GM12878 (cell line): ENCODE measurements at regions not wholly inside any gene's neighbourhood (a gene's known extent, or its start where the extent isn't known, plus 50 kb on each side); places are given as distances from the start of the nearest gene placed in this dataset.

Source experiments
- ATAC-seq: fragments of 200-7000 bp; cut with Tn5 transposase; 3 replicates; pipeline ENCODE4 v1.9.1; 2020; ENCODE audit warnings: mild to moderate bottlenecking, moderate library complexity
- BruUV-seq: library from RNA; stranded (reverse); fragments of 400-500 nt; replicated peaks from 2 replicates; lab custom pipeline; 2021; lab: Mats Ljungman, UMichigan
- CTCF ChIA-PET: fragments of 300-600 bp; sonication (Branson Sonifier 250); formaldehyde crosslinking; extraction: SDS; loops from one replicate; lab custom pipeline; 2021; ENCODE audit warnings: inconsistent platforms; lab: Yijun Ruan, JAX
- POLR2A ChIA-PET: fragments of 350-600 bp; formaldehyde crosslinking; extraction: SDS; loops from one replicate; lab custom pipeline; 2021; ENCODE audit warnings: inconsistent platforms; lab: Charles Lee
- RAD21 ChIA-PET: fragments of 300-600 bp; sonication (Branson Sonifier 250); formaldehyde crosslinking; loops from one replicate; lab custom pipeline; 2023; ENCODE audit warnings: antibody characterized with exemption; ENCODE audit not compliant: unreplicated experiment; lab: Charles Lee
- SMC1A ChIA-PET: fragments of 300-600 bp; sonication (Branson Sonifier 250); formaldehyde crosslinking; loops from one replicate; lab custom pipeline; 2023; ENCODE audit not compliant: unreplicated experiment, uncharacterized antibody; lab: Charles Lee
- DNase-seq: peaks from one replicate; pipeline ENCODE4 v3.0.0-alpha.2; 2011; ENCODE audit warnings: low read depth, low spot score
- FAIRE-seq: peaks from 3 replicates; lab custom pipeline; 2011; peaks lifted over from hg19 to GRCh38; lab: Jason Lieb, UNC
- H2AFZ ChIP-seq: 2 replicates; pipeline ENCODE4 v1.6.0; 2011; ENCODE audit warnings: low read depth, low read length, control low read depth; ENCODE audit not compliant: control insufficient read depth
- H3K27ac ChIP-seq: 2 replicates; pipeline ENCODE4 v1.5.1; 2011; ENCODE audit warnings: control low read depth; ENCODE audit not compliant: control insufficient read depth, insufficient read depth
- H3K27me3 ChIP-seq, 2 experiments: replicated peaks in 1 of 2; 2 replicates each; pipeline versions ENCODE4 v1.6.0 to v1.6.1; 2011; ENCODE audit warnings: low read length in 1 of 2; ENCODE audit not compliant: control insufficient read depth in 2 of 2, insufficient read depth in 2 of 2
- H3K36me3 ChIP-seq, 2 experiments: 2 replicates each; pipeline ENCODE4 v1.5.1; 2011; ENCODE audit warnings: low read length in 1 of 2; ENCODE audit not compliant: control insufficient read depth in 2 of 2, insufficient read depth in 2 of 2
- H3K4me1 ChIP-seq: 2 replicates; pipeline ENCODE4 v1.6.1; 2011; ENCODE audit warnings: mild to moderate bottlenecking, low read length, moderate library complexity, mixed read lengths; ENCODE audit not compliant: control insufficient read depth, insufficient read depth
- H3K4me2 ChIP-seq: 2 replicates; pipeline ENCODE4 v1.6.0; 2011; ENCODE audit warnings: control low read depth; ENCODE audit not compliant: control insufficient read depth, insufficient read depth
- H3K4me3 ChIP-seq: fragments of 200-600 bp; sonication (generic); 2 replicates; pipeline ENCODE4 v1.5.1; 2016
- H3K79me2 ChIP-seq: 2 replicates; pipeline ENCODE4 v1.6.0; 2011; ENCODE audit warnings: low read length; ENCODE audit not compliant: control insufficient read depth, insufficient read depth
- H3K9ac ChIP-seq: 2 replicates; pipeline ENCODE4 v1.8.0; 2011; ENCODE audit warnings: low read length, control low read depth, mixed read lengths; ENCODE audit not compliant: control insufficient read depth, insufficient read depth
- H3K9me3 ChIP-seq: replicated peaks from 3 replicates; pipeline ENCODE4 v1.5.1; 2011; ENCODE audit warnings: mild to moderate bottlenecking, low read length; ENCODE audit not compliant: control insufficient read depth, insufficient read depth
- H4K20me1 ChIP-seq: 2 replicates; pipeline ENCODE4 v1.6.0; 2011; ENCODE audit not compliant: control insufficient read depth, insufficient read depth
- CHD1 ChIP-seq: IDR thresholded peaks from 2 replicates; pipeline ENCODE4 v1.6.1; 2012; ENCODE audit warnings: low read depth, low read length, improper control_type of control experiment
- E4F1 ChIP-seq: fragments of 450-650 bp; IDR thresholded peaks from 2 replicates; pipeline ENCODE4 v1.6.1; 2018; ENCODE audit warnings: borderline replicate concordance, mild to moderate bottlenecking; ENCODE audit not compliant: partially characterized antibody
- IKZF2 ChIP-seq, 2 experiments: fragments of 450-650 bp; IDR thresholded peaks; 2 replicates each; pipeline ENCODE4 v1.6.1; 2017; ENCODE audit warnings: mild to moderate bottlenecking in 2 of 2, moderate library complexity in 2 of 2
- IRF4 ChIP-seq: IDR thresholded peaks from 2 replicates; pipeline ENCODE4 v1.6.1; 2011; ENCODE audit warnings: low read depth, low read length
- NFYB ChIP-seq: IDR thresholded peaks from 2 replicates; pipeline ENCODE4 v1.6.1; 2011; ENCODE audit warnings: low read depth, mild to moderate bottlenecking, low read length, improper control_type of control experiment, moderate library complexity; ENCODE audit not compliant: insufficient read depth
- NR2C2 ChIP-seq: IDR thresholded peaks from 2 replicates; pipeline ENCODE4 v1.6.1; 2011; ENCODE audit warnings: borderline replicate concordance, low read depth; ENCODE audit not compliant: control insufficient read depth, insufficient read length
- POLR2AphosphoS2 ChIP-seq: IDR thresholded peaks from 2 replicates; pipeline ENCODE4 v1.6.1; 2011; ENCODE audit warnings: low read depth, mild to moderate bottlenecking, low read length, improper control_type of control experiment, moderate library complexity
- SPI1 ChIP-seq: IDR thresholded peaks from 2 replicates; pipeline ENCODE4 v1.6.1; 2011; ENCODE audit warnings: low read depth, mild to moderate bottlenecking, low read length, moderate library complexity, borderline replicate concordance; ENCODE audit not compliant: insufficient read depth
- WRNIP1 ChIP-seq: IDR thresholded peaks from 2 replicates; pipeline ENCODE4 v1.6.1; 2011; ENCODE audit warnings: low read depth, low read length, improper control_type of control experiment, borderline replicate concordance
- ZBTB4 ChIP-seq: fragments of 450-650 bp; formaldehyde crosslinking; IDR thresholded peaks from 2 replicates; pipeline ENCODE4 v1.4.0; 2022; ENCODE audit warnings: mild to moderate bottlenecking, moderate library complexity
- whole genome bisulfite sequencing: methylation state at CpG from one replicate; pipeline ENCODE4 v1.1.6; 2016; ENCODE audit warnings: low lambda C conversion rate; ENCODE audit not compliant: insufficient replicate concordance, insufficient coverage; ENCODE audit errors: missing lambda C conversion rate; 5-methylcytosine and 5-hydroxymethylcytosine counted together
- in situ Hi-C: fragments of 300-500 bp; cut with MboI; formaldehyde crosslinking; loops from 9 replicates; pipeline ENCODE4 v1.14.3; 2018; ENCODE audit warnings: mixed read lengths
- intact Hi-C: fragments of 100-400 bp; cut with micrococcal nuclease; formaldehyde crosslinking; loops from one replicate; pipeline ENCODE4 v1.14.2; 2022; ENCODE audit not compliant: unreplicated experiment

DNA sequence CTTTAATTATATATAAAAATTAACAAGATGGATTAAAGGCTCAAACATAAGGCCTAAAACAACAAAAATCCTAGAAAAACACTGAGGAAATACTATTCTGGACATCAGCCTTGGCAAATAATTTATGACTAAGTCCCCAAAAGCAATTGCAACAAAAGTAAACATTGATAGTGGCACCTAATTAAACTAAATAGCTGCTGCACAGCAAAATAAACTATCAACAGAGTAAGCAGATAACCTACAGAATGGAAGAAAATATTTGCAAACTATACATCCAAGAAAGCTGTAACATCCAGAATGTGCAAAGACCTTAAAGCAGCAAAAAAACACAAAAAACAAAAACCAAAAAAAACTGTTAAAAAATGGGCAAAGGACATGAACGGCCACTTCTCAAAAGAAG, 384.0 kb upstream of the SEMA3D start:
- no peaks in the 10 kb centered on the region for H3K9me3 ChIP-seq
- TF ChIP-seq IRF4 (no peak), POLR2AphosphoS2 (no peak), WRNIP1 (no peak)
- POLR2A ChIA-PET: no interaction called here
- intact Hi-C loops (no loop called here), in situ Hi-C loops (loop anchor here (25.0 kb wide), 1 partner anchor 1609 kb away; no protein-coding TSS in a partner anchor)
- no peak overlapping the region for H2AFZ ChIP-seq
- no peak overlapping the region for H3K27ac ChIP-seq
- H3K79me2 ChIP-seq: no peaks in the 10 kb centered on the region
- H3K36me3 ChIP-seq: no peaks in the 10 kb centered on the region
- H3K27me3 ChIP-seq: no peaks in the 10 kb centered on the region
- DNase-seq: no peak
- H3K4me1 ChIP-seq: no peaks in the 10 kb centered on the region
- CTCF ChIA-PET: no interaction called here
- BruUV-seq: no TSS peak
- WGBS: 47% methylated on average over 1 of the region's 1 CpG
- SMC1A ChIA-PET: no interaction called here
- H3K4me3 ChIP-seq: no peak overlapping the region
- RAD21 ChIA-PET: no interaction called here
- H3K9ac ChIP-seq: no peak overlapping the region
- H4K20me1 ChIP-seq: no peaks in the 10 kb centered on the region
- FAIRE-seq: no peak
- H3K4me2 ChIP-seq: no peak overlapping the region
- no peak for ATAC-seq

- Histone ChIP-seq H3K27me3 (no peaks in the 10 kb centered on the region), H3K9me3 (no peaks in the 10 kb centered on the region), H3K36me3 (no peaks in the 10 kb centered on the region), H3K9ac (no peak overlapping the region), H3K79me2 (no peaks in the 10 kb centered on the region), H4K20me1 (no peaks in the 10 kb centered on the region), H2AFZ (no peak overlapping the region), H3K27ac (no peak overlapping the region), H3K4me3 (no peak overlapping the region), H3K4me1 (no peaks in the 10 kb centered on the region), H3K4me2 (no peak overlapping the region)
- CTCF ChIA-PET: interaction anchor here (1.5 to 1.9 kb wide), 2 partner anchors 8 to 9 kb away, joined by 3 to 4 read pairs; no protein-coding TSS in a partner anchor
- FAIRE-seq (no peak), DNase-seq (no peak), ATAC-seq (peak; percentile 79)
- SMC1A ChIA-PET: no interaction called here
- in situ Hi-C loops (loop anchor here (25.0 kb wide), 1 partner anchor 1606 kb away; no protein-coding TSS in a partner anchor), intact Hi-C loops (no loop called here)
- BruUV-seq: no TSS peak
- TF ChIP-seq CHD1 (no peak), IKZF2 (IDR thresholded peaks at IDR 0.05) (no peak), NFYB (no peak), E4F1 (no peak), NR2C2 (no peak), ZBTB4 (no peak), SPI1 (peak; percentile 88)
- POLR2A ChIA-PET: no interaction called here
- RAD21 ChIA-PET: no interaction called here
These were observed 381.1 kb upstream of the SEMA3D start for GRCh38 chr7:85567983-85568382.
